Left ventricle myocardium superior (tissue), 1 donor: ENCODE measurements at regions not wholly inside any gene's neighbourhood (a gene's known extent, or its start where the extent isn't known, plus 50 kb on each side); places are given as distances from the start of the nearest gene placed in this dataset.
A peak's percentile ranks its signal among the peaks of the same experiment; 100 is the strongest.

ENCODE experiments used
- ATAC-seq: fragments of 200-7000 bp; cut with Tn5 transposase; one replicate; pipeline ENCODE4 v1.9.1; 2020; ENCODE audit warnings: mild to moderate bottlenecking, moderate library complexity
- DNase-seq: peaks from one replicate; pipeline ENCODE4 v3.0.0-alpha.2; 2020
- intact Hi-C: fragments of 100-400 bp; cut with micrococcal nuclease; formaldehyde crosslinking; loops from one replicate; pipeline ENCODE4 v1.11.0; 2022
- donor health status: DM: no; HTN: yes; CAD: no; lungs with severe emphysema.

DNA sequence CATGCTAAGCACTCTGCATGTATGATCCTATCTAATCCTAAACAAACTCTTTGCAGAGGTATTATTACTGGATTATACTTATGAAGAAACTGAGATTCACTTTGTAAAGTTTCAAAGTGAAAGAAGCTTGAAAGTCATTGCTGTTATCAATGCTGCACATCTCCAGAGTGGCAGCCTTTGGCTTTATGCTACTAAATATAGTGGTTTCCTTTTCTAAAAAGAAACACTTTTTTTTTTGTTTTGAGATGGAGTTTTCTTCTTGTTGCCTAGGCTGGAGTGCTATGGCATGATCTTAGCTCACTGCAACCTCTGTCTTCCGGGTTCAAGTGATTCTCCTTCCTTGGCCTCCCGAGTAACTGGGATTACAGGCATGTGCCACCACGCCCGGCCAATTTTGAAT, 114.9 kb upstream of the RAB27B start:
- DNase-seq (no peak), ATAC-seq (no peak)
- intact Hi-C loops = no loop called here

DNA sequence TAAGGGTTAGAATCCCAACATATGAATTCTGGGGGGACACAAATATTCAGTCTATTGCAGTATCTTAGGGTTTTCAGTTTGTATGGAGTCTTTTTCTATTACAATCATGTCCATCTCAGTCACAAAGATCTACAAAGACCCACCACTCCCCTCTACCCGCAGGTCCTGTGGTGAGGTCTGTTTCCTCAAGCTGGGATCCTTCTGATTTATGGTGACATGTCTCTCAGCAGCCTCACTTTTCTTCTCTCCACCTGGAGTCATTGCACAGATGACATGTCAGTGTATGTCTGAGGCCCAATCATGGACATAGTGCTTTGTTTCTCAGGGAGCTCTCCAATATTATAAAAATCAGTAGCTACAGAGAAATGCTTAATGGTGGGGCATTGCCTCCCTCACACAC, 113.4 kb upstream of the RAB27B start:
- DNase-seq (no peak), ATAC-seq (no peak)
- intact Hi-C loops = no loop called here

DNA sequence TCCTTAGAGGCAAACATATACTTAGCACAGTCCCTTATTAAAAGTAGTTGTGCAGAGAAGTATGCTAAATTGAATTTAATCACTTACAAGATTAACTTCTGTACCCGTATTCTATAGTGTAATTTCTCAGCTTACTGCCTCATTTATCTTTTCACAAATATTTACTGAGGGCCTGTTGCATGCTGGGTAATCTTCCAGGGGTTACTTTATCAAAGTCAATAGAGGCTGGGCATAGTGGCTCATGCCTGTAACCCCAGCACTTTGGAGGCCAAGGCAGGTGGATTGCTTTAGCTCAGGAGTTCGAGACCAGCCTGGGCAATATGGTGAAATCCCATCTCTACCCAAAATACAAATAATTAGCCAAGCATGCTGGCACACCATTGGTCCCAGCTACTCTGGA, 111.7 kb upstream of the RAB27B start:
- ATAC-seq (no peak), DNase-seq (no peak)
- intact Hi-C loops = no loop called here

DNA sequence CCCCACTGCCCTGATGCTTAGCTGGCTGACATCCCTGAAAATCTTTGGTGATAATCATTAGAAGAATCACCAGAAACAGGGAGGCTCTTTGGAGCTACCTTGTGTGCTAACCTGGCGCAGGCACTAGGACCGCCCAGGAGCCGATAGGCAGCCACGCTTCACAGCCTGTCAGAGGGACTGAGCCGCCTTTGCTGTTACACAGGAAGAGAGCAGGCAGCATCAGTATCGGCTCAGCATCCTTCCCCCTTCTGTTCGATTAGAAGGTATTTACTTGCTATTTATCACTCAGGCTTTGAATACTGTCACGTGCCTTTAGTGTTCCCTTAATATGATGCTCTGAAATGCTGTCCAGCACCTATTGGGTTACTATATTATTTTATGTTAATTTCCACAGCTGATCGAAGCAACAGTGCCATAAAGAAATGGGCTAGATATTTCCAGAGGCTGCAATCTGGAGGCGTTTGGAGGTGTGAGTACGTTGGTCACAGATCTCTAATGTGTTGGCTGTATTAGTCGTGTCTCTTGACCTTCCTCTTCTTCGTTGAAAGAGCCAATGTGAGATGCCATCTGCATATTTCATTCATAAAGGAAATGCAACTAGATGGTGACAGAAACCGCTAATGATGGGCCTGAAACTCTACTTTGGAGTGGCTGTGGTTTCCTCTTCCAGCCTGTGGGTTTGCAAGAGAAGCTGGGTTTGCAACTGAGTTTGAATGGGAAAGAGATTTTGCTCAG, 110.4 kb upstream of the RAB27B start:
- DNase-seq = no peak
- no peak for ATAC-seq
- intact Hi-C loops = no loop called here

DNA sequence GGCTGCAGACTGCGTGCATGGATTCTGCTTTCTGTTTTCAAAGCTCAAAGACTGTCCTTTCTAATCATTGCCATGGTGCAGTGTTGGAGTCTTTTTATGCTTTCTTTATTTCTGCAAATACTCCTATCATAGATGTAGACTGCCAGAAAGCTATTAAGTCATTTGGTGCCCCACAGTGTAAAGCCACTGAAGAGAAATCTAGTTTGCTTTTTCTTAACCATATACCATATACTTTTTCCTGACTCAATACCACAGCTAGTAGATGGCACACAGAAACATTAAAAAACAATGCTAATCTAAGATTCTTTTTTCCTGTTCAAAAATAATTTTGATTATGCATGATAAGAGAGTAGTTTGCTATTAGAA, 109.9 kb upstream of the RAB27B start:
- DNase-seq = no peak
- ATAC-seq = no peak
- intact Hi-C loops = no loop called here

DNA sequence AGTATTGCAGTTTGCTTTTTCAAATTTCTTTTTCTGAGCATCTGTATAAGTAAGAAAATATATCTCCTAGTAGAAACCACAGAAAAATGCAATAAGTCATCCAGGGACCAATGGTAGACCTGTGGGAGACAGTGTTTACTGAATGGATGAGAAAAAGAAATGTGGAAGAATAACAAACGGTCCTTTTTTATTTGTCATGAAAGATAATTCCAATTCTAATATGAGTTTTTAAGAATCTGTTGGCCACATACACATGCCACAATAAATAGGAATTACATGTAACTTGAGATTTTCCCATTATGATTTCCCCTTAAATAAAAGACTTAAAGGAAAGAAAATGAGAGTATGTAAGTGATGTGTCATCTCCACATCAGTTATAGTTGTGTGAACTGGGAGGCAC, 107.7 kb upstream of the RAB27B start:
- ATAC-seq = no peak
- intact Hi-C loops = no loop called here
- no peak for DNase-seq

DNA sequence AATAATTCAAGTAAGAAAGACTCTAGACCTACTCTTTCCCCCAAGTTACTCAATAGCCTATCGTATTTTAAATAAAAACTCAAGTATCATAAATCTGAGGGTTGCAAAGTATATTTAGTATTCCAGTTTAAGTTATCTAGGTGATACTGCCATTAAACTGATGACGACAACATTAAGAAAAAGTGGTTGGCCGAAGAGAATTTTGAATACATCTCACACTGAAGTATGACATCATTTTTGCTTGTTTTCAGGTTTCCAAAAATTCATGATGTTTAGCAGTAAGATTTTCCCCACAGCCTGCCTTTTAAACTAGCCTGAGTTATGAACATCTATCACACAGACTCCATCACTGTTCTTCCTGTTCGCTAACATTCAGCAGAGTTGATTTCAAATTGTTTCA, 102.1 kb upstream of the RAB27B start:
- intact Hi-C loops = no loop called here
- ATAC-seq (no peak), DNase-seq (no peak)

DNA sequence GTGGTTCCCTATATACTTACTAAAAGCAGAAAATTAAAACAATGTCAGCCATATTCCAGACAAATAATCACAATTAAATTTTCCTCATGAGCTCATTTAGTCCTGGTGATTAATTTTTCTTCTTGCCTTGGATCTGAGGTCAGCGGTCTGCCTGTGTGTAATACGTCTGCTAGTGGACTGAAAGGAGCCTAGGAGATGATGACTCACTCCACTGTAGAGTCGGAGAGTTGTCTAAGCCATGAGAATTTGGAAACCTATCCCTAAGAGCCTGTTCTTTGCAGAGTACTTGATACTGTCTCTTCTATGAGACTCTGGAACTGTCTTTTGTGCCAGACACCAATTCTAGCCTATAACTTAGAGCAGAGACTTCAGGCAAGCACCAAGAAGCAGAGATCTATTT, 94.2 kb upstream of the RAB27B start:
- intact Hi-C loops = no loop called here
- DNase-seq (no peak), ATAC-seq (peak; percentile 43)

DNA sequence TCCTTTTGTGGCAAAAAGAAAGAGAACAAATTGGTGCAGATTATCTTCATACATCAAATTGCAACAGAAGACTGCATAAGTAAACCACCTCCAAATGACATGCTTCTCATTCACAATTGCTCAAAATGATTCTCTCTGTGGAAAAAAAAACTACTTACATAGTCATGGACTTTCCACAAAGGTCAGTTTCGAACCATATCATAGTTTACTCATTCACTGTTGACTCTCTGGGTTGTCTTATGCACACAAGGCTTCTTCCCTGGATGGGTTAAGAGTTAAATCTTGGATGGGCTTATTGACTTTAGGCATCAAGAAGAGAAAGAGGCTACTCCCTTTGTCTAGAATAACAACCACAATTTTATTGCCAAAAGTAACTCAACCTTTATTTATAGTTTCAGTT, 91.3 kb upstream of the RAB27B start:
- ATAC-seq (no peak), DNase-seq (no peak)
- intact Hi-C loops = no loop called here

DNA sequence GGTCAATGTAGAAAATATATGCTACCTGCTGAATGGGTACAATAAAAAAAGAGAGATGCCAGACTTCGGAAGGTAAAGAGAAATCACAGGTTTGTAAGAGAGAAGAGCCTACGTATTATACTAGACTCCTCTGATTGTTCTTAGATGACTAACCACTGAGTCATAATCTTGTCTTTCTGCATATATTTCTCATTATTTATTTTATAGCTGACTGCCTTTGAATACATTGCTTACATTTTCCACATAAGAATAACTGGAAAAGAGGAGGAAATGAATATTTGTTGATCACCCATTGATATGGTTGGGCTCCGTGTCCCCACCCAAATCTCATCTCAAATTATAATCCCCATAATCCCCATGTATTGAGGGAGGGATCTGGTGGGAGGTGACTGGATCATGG, 90.3 kb upstream of the RAB27B start:
- DNase-seq = no peak
- intact Hi-C loops = no loop called here
- no peak for ATAC-seq

DNA sequence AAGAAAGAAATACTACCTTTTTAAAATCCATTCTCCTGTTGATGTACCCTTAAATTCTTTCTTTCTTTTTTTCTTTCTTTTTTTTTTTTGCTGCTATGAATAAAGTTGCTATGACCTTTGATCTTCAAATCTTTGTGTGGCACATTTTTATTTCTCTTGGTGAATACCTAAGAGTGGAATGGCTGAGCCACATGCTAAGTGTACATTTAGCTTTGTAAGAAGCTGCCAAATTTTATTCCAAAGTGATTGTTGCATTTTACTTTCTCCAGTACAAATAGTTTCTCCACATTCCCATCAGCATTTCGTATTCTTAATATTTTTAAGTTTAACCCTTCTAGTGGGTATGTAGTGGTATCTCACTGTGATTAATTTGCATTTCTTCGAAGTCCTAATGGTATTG, 88.8 kb upstream of the RAB27B start:
- DNase-seq (no peak), ATAC-seq (no peak)
- intact Hi-C loops = no loop called here

DNA sequence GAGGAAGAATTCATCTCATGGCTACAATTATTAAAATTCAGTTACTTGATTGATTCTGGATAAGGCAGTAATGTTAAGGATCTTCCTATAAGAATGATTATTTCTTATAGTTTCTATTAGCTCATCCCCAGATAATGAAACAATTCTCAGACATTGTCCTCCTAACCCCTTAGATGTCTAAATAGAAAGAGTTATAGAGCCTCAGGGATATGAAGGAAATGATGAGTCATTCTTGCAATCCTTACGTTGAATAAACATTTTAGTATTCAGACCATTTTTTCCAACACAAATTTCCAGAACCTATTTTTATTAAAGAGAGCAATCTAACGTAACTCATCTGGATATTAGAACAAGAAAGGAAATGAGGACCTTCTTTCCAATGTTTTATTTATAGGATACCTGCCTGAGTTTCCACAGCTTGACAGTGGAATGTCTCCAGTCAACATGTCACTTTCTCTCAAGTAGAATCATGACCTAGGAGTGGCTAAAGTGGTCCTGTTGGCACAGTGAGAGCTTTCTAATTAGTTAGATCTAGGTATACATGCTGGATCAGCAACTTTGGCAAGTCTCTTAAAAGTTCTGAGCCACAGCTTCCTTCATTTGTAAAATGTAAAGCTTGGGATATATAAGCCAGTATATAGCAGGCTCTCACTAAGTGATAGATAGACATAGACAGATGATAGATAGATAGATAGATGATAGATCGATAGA, 88.0 kb upstream of the RAB27B start:
- no peak for DNase-seq
- intact Hi-C loops = no loop called here
- no peak for ATAC-seq

DNA sequence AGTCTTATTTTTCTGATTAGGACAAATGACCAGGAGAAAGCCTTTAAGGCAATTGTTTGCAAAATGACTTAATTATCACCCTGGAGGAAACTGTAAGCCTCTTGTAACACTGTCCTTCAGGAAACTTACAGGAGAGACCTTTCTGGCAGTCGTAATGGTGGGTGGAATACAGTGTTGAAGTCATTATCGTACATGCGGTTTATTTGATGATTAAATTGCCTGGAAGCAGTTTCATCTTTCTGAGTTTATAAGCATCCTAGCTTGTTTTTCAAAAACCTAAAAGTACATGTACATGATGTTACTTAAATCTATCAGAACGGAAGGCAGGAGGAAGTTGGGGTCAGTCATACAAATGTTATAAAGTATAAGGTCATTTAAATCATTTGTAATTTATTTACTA, 86.2 kb upstream of the RAB27B start:
- intact Hi-C loops = no loop called here
- DNase-seq (no peak), ATAC-seq (peak; percentile 50)

DNA sequence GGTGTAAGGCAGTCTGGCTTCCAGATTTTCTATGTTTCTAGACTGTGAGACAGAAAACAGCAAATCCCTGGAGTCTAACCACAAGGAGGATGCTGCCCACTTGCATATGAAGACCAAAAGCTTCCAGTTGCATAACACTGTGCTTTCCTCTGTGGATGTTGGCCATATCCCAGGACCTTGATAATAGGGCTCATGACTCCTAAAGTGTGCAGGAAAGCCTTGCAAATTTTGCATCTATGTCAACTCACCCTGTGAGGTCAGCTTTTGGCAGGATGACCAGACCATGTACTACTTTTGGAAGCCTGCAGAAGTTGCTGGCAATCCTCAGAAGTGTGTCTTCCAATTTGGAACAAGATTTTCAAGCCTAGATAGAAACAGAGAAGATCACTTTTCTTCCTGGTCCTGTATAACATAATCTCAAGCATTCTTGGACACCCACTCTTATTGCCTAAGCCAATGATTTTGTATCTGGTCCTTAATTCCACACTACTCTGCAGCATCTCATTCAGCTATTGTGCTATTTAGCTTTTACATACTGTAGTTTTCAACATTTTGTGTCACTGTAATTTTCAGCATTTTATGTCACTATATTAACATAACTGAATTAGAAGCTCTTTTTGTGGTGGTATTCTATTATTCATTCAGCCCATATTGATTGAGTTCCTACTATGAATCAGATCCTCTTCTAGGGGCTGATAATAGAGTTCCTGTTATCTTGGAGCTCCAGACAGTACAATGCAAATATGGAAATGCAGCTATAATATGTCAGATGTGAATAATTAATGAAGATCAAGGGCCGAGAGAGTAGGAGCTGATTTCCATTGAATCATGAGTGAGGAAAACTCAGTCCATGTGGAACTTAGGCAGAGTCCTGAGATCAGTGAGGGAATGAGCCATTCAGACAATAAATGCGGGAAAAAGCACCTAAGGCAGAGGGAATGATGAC, 85.3 kb upstream of the RAB27B start:
- DNase-seq = peak; percentile 33
- intact Hi-C loops = no loop called here

DNA sequence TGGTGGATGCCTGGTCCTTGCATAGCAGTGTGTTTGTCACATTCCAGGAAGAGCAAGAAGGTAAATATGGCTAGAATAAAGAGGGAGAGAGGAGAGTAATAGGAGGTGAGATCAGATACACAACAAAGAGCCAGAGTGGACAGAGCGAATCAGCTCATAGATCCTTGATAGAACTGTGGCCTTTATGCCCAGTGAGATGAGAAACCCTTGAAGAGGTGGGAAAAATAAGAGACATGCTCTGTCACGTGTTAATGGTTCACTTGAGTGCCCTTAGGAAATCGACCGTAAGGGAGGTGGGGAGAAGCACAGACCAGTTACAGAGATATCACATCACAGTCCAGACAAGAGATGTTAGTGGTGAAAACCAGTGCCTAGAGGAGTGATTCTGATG, 84.7 kb upstream of the RAB27B start:
- DNase-seq = no peak
- intact Hi-C loops = no loop called here
- ATAC-seq = no peak

More for the DNA sequence above, 85.3 kb upstream of the RAB27B start:
- peak; percentile 97 for ATAC-seq

DNA sequence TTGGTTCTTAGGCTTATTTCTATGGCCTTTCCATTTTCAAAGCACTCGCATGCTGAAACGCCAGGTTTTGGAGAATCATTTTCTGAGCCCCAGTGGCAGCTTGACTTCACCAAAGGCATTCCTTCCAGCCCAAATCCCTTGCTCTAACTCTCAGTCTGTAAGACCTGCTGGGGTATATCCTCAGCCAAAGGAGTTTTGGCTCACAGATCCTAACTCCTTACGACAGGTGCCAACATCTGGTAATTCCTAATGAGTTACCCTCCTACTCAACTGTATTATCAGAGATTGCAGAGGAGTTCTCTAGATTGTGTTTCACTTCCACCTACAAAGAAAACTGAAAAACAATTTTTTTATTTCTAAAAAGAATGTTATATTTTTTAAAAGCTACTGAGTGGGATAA, 79.0 kb upstream of the RAB27B start:
- no peak for ATAC-seq
- no peak for DNase-seq
- intact Hi-C loops = no loop called here

DNA sequence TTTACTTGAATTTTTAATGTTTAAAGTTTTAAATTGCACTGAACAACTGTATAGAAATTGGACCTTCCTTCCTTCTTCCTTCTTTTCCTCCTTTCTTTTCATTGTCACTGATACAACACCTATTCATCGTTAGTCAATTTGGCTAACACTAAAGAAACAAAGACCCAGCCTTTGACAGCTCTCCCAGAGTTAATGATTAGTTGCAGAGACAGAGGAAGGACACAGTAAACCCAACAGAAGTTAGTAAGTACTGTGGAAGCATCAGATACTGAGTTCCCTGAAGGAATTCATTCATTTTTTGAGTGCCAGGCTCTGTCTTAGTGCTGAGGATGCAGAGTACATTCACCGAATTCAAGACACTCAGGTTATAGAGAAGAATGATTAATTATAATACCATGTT, 77.9 kb upstream of the RAB27B start:
- intact Hi-C loops = no loop called here
- ATAC-seq = no peak

DNA sequence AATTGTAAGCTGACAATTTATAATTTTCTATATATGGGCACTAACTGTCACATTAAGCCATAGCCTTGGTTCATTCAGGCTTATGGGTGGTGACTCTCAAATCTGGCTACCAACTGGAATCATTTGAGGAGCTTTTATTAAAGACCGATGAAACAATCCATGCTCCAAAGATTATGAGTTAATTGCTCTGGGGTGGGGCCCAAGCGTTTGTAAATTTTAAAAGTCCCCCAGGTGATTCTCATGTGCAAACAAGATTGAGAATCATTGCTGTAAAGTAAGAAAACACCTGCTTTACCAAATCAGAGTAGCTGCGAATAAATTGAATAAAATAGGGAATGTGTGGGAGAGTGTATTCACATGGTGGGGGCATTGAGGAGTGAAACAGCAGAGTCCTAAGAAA, 76.1 kb upstream of the RAB27B start:
- ATAC-seq (no peak), DNase-seq (no peak)
- intact Hi-C loops = no loop called here

More for the DNA sequence above, 77.9 kb upstream of the RAB27B start:
- no peak for DNase-seq

DNA sequence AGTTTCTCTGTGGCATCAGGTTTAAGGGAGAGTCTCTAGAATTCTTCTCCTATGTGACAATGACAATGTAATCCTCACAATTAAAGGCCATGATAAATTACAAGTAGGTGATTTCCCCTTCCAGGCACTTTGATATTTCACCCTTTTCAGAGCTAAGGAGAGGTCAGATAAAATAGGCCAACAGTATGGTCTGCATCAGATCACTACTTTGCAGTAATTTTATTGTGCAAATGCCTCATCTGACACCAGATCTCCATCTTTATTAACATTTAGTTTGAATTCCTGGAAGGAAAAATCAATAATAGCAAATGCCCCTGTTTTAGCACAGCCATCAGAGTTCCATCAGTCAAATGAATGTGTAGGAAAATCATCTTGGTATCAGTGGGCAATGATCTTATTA, 72.8 kb upstream of the RAB27B start:
- no peak for DNase-seq

DNA sequence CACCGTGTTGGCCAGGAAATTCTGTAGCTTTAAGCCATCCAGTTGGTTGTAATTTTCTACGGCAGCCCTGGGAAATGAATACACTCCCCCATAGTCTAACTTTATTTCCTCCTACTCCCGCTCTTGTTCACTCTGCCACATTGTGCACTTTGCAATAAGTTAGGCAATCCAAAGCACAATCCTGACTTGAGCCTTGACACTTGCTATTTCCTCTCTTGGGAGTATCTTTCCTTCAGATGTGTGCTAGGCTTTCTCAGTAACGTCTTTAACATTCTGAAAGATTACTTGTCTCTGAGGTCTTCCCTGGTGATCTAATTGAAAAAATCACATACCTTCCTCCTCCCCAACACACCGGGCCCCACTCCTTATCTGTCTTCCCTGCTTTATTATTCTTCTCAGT, 65.9 kb upstream of the RAB27B start:
- ATAC-seq (no peak), DNase-seq (no peak)
- intact Hi-C loops = no loop called here

More for the DNA sequence above, 72.8 kb upstream of the RAB27B start:
- intact Hi-C loops = no loop called here
- no peak for ATAC-seq
